OCI-LY7 (cell line): ENCODE measurements at regions not wholly inside any gene's neighbourhood (a gene's known extent, or its start where the extent isn't known, plus 50 kb on each side); places are given as distances from the start of the nearest gene placed in this dataset.

ENCODE experiments used
- CTCF ChIP-seq: fragments of 200-600 bp; sonication (generic); conservative IDR thresholded peaks from 2 replicates; pipeline ENCODE4 v1.5.1; 2014; ENCODE audit warnings: mild to moderate bottlenecking, antibody characterized with exemption, low read length, moderate library complexity, mixed read lengths
- EZH2phosphoT487 ChIP-seq: fragments of 200-600 bp; sonication (generic); IDR thresholded peaks from 2 replicates; pipeline ENCODE4 v1.6.1; 2018; ENCODE audit warnings: low read depth, borderline replicate concordance, mild to moderate bottlenecking, mixed run types, antibody characterized with exemption, low read length, moderate library complexity, mixed read lengths

- TF ChIP-seq EZH2phosphoT487, result no peak
- no peak for TF ChIP-seq CTCF
Observed at GRCh38 chr7:136605532-136606329, 262.7 kb upstream of the CHRM2 start.
